Left ventricle myocardium superior (tissue), 1 donor: ENCODE measurements at regions not wholly inside any gene's neighbourhood (a gene's known extent, or its start where the extent isn't known, plus 50 kb on each side); places are given as distances from the start of the nearest gene placed in this dataset.
"Not testable (repeated sequence)": the region's sequence is repeated elsewhere in the genome, so short reads cannot be mapped to it uniquely, and the experiment has no call there.

Experiments used
- ATAC-seq: fragments of 200-7000 bp; cut with Tn5 transposase; one replicate; pipeline ENCODE4 v1.9.1; 2020; ENCODE audit warnings: mild to moderate bottlenecking, moderate library complexity
- DNase-seq: peaks from one replicate; pipeline ENCODE4 v3.0.0-alpha.2; 2020
- intact Hi-C: fragments of 100-400 bp; cut with micrococcal nuclease; formaldehyde crosslinking; loops from one replicate; pipeline ENCODE4 v1.11.0; 2022
- donor health status: DM: no; HTN: yes; CAD: no; lungs with severe emphysema.

GRCh38 chrY:24517340-24517739, 100.5 kb upstream of the BPY2B start:
- ATAC-seq, intact Hi-C loops, DNase-seq: not testable (repeated sequence)

GRCh38 chrY:24521686-24522085, 96.1 kb upstream of the BPY2B start:
- intact Hi-C loops, ATAC-seq, DNase-seq: not testable (repeated sequence)

DNA sequence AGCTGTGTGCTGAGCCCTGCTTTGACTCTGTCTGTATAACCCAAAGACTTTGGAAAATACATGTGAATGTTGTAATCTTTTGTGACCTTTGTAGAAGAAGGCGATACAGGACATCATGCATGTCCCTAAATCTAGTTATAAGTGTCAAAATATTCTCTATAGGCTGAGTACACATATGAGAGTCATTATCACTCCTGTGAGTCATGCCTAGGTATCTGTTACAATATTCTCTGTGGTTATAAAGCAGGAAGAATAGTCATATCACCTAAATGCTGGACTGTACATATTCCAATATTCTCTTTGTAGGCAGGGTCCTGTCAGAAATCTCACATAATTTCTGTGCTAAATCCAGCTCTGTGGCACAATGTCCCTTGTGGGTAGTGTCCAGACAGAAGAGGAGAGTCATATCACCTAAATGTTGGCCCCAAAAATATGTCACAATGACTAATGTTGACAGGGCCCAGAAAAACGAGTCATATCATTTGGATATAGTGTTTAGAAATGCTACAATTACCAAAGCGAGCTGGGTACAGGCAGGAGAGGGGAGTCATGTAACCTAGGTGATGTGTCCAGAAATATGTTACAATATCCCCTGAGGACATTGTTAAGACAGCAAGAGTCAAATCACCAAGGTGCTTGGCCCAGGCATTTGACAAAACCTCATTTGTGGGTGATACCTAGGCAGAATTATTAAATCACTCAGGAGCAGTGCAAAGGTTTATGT, 80.4 kb upstream of the BPY2B start:
- intact Hi-C loops, ATAC-seq, DNase-seq: not testable (repeated sequence)

DNA sequence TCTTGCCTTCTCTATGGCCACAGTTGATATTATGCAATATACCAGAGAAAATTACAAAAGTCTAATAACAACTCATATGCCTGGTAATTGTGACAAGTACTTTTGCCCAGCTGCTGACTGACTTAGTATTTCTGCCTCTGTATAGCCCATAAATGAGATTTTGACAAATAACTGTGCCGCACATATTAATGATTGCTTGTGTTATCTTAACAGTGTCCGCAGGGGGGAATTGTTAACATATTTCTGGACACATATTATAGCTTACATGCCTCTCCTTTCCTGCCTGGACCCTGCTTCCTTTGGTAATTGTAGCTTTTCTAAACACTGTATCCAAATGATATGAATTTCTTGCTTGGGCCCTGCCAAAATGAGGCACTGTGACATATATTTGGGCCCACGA, 69.0 kb upstream of the BPY2B start:
- ATAC-seq, intact Hi-C loops, DNase-seq: not testable (repeated sequence)

- ATAC-seq: peak; percentile 84
- DNase-seq, intact Hi-C loops: not testable (repeated sequence)
Observed at GRCh38 chrY:24561422-24561821, 56.4 kb upstream of the BPY2B start.
